Spleen (tissue), 7 donors: ENCODE measurements at regions not wholly inside any gene's neighbourhood (a gene's known extent, or its start where the extent isn't known, plus 50 kb on each side); places are given as distances from the start of the nearest gene placed in this dataset.

Experiments
- POLR2A ChIP-seq, 3 donors: fragments of 450-650 bp; IDR thresholded peaks; one replicate each; pipeline ENCODE4 v1.5.1; 2017; ENCODE audit warnings: antibody characterized with exemption in 3 of 3, mild to moderate bottlenecking in 1 of 3
- POLR2AphosphoS5 ChIP-seq, 3 donors: sonication (generic); formaldehyde crosslinking; IDR thresholded peaks; one replicate each; pipeline ENCODE4 v1.5.1; 2017; ENCODE audit warnings: antibody characterized with exemption in 3 of 3
- TF ChIP-seq, protein P1 (sequence below), 11 experiments: fragments of 200-600 bp in 7 of 11; fragments of 450-650 bp in 4 of 11; sonication (generic) in 4 of 11; IDR thresholded peaks in 8 of 11; conservative IDR thresholded peaks in 3 of 11; 1 replicate in 7 of 11; 2 replicates in 4 of 11; pipeline versions ENCODE4 v1.4.0 to v1.8.0; 2016 to 2021; ENCODE audit warnings: antibody characterized with exemption in 11 of 11, inconsistent platforms in 4 of 11, mild to moderate bottlenecking in 1 of 11
- donor health status: DM: no; HTN: no; CAD: no; lungs with moderate emphysema.
- donor health status: DM: no; HTN: no; CAD: no.
- donor health status: DM: no; HTN: no; CAD: no.

DNA sequence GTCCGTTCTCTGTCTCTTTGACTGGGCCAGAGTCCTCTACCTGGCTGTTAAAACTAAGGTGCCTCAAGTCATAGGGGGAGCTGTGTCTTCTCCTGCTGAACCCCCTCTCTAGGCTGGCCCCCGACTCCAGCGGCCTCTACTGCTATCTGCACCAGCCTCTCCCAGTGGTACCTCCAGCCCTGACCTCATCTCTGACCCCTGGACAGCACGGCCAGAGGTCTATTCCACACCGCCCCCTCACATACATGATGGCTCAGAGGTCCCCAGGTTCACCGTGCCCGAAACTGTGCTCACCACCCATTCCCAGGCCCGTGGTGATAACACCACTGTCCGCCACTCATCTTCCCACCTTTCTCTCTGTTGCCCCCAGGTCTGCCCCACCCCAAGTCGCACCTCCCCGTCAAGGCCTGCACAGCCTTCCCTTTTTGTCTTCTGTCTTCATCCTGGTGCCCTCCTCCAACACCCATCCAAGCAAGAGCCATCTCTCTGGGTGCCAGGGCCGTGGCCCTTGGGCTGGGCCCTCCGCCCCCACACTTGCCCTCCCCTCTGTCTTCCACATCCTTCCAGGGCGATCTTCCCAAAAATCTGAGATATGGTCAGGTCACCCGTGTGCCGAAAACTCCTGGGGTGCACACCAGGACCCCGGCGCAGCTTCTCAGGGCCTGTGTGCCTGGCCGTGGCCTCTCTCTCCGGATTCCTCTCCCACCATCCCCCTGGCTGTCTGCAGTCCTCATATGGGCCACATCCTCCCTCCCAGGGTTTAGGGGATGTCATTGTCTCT is 134.4 kb upstream of the ID2 start:
- TF ChIP-seq POLR2AphosphoS5 (IDR thresholded peaks at IDR 0.05) (no peak), POLR2A (IDR thresholded peaks at IDR 0.05) (no peak)
- TF ChIP-seq, protein P1, sequence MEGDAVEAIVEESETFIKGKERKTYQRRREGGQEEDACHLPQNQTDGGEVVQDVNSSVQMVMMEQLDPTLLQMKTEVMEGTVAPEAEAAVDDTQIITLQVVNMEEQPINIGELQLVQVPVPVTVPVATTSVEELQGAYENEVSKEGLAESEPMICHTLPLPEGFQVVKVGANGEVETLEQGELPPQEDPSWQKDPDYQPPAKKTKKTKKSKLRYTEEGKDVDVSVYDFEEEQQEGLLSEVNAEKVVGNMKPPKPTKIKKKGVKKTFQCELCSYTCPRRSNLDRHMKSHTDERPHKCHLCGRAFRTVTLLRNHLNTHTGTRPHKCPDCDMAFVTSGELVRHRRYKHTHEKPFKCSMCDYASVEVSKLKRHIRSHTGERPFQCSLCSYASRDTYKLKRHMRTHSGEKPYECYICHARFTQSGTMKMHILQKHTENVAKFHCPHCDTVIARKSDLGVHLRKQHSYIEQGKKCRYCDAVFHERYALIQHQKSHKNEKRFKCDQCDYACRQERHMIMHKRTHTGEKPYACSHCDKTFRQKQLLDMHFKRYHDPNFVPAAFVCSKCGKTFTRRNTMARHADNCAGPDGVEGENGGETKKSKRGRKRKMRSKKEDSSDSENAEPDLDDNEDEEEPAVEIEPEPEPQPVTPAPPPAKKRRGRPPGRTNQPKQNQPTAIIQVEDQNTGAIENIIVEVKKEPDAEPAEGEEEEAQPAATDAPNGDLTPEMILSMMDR (IDR thresholded peaks at IDR 0.05 in 8 of 11, conservative IDR thresholded peaks at IDR 0.05 in 3 of 11): no peak
